SK-N-SH (cell line): ENCODE measurements at regions not wholly inside any gene's neighbourhood (a gene's known extent, or its start where the extent isn't known, plus 50 kb on each side); places are given as distances from the start of the nearest gene placed in this dataset.

Experiments used
- CTCF ChIA-PET: fragments of 300-600, 350-600 bp; formaldehyde crosslinking; extraction: SDS; loops from one replicate; lab custom pipeline; 2021; lab: Yijun Ruan, JAX
- POLR2A ChIA-PET: fragments of 350-600 bp; sonication (Branson Sonifier 250); formaldehyde crosslinking; extraction: SDS; loops from one replicate; lab custom pipeline; 2020; ENCODE audit warnings: antibody characterized with exemption, inconsistent platforms; lab: Yijun Ruan, JAX
- DNase-seq: peaks from one replicate; pipeline ENCODE4 v3.0.0; 2012
- H2AFZ ChIP-seq: fragments of 200-600 bp; sonication (generic); 2 replicates; pipeline ENCODE4 v1.8.1; 2016; ENCODE audit warnings: antibody characterized with exemption, mild to moderate bottlenecking, low read depth
- H3F3A ChIP-seq: fragments of 200-600 bp; sonication (generic); replicated peaks from 2 replicates; pipeline ENCODE3; 2016; ENCODE audit warnings: antibody characterized with exemption, mild to moderate bottlenecking; ENCODE audit not compliant: insufficient read depth
- H3K27ac ChIP-seq, 2 experiments: fragments of 200-500 bp in 1 of 2; fragments of 200-600 bp in 1 of 2; sonication (Bioruptor generic) in 1 of 2; sonication (generic), shearing (Covaris generic) in 1 of 2; 2 replicates each; pipeline versions ENCODE4 v1.5.1 to v1.6.1; 2014 to 2016; ENCODE audit warnings: low read depth in 2 of 2, inconsistent platforms in 1 of 2, low read length in 1 of 2, mild to moderate bottlenecking in 1 of 2, mixed read lengths in 1 of 2
- H3K27me3 ChIP-seq: fragments of 200-600 bp; sonication (generic), shearing (Covaris generic); 2 replicates; pipeline ENCODE4 v1.6.1; 2016; ENCODE audit warnings: mixed run types; ENCODE audit not compliant: insufficient read depth
- H3K36me3 ChIP-seq, 2 experiments: fragments of 200-500 bp in 1 of 2; fragments of 200-600 bp in 1 of 2; sonication (Bioruptor generic) in 1 of 2; sonication (generic) in 1 of 2; replicated peaks in 1 of 2; 2 replicates each; pipeline versions ENCODE3 to v1.5.1; 2014 to 2016; ENCODE audit warnings: low read length in 1 of 2, mild to moderate bottlenecking in 1 of 2; ENCODE audit not compliant: insufficient read depth in 2 of 2, control insufficient read depth in 1 of 2
- H3K4me1 ChIP-seq, 2 experiments: fragments of 200-500 bp in 1 of 2; fragments of 200-600 bp in 1 of 2; sonication (Bioruptor generic) in 1 of 2; sonication (generic), shearing (Covaris generic) in 1 of 2; 2 replicates each; pipeline versions ENCODE4 v1.5.1 to v1.6.1; 2014 to 2016; ENCODE audit warnings: low read depth in 1 of 2, low read length in 1 of 2, mixed run types in 1 of 2; ENCODE audit not compliant: insufficient read depth in 2 of 2, control insufficient read depth in 1 of 2
- H3K4me2 ChIP-seq: fragments of 200-600 bp; sonication (generic), shearing (Covaris generic); 2 replicates; pipeline ENCODE4 v1.6.1; 2017; ENCODE audit warnings: mixed run types
- H3K4me3 ChIP-seq, 2 experiments: fragments of 200-500 bp in 1 of 2; fragments of 200-600 bp in 1 of 2; sonication (Bioruptor generic) in 1 of 2; sonication (generic), shearing (Covaris generic) in 1 of 2; 2 replicates each; pipeline versions ENCODE4 v1.5.1 to v1.8.1; 2014 to 2016; ENCODE audit warnings: low read depth in 2 of 2, inconsistent platforms in 1 of 2, low read length in 1 of 2, mild to moderate bottlenecking in 1 of 2, mixed read lengths in 1 of 2, moderate library complexity in 1 of 2
- H3K79me2 ChIP-seq: fragments of 200-600 bp; sonication (generic); 2 replicates; pipeline ENCODE4 v1.8.1; 2017; ENCODE audit warnings: mild to moderate bottlenecking; ENCODE audit not compliant: insufficient read depth
- H3K9ac ChIP-seq: fragments of 200-600 bp; sonication (generic); 2 replicates; pipeline ENCODE4 v1.6.1; 2017; ENCODE audit warnings: mixed run types
- H3K9me2 ChIP-seq: fragments of 200-600 bp; sonication (generic); 2 replicates; pipeline ENCODE4 v1.6.1; 2017; ENCODE audit warnings: mixed run types
- H3K9me3 ChIP-seq: fragments of 200-600 bp; sonication (generic); 2 replicates; pipeline ENCODE4 v1.6.1; 2017; ENCODE audit warnings: mixed run types, mild to moderate bottlenecking, moderate library complexity
- H4K20me1 ChIP-seq: fragments of 200-600 bp; sonication (generic); 2 replicates; pipeline ENCODE4 v1.6.1; 2017; ENCODE audit warnings: mild to moderate bottlenecking, mixed run types; ENCODE audit not compliant: insufficient read depth
- CHD2 ChIP-seq: fragments of 150-350 bp; IDR thresholded peaks from 2 replicates; pipeline ENCODE4 v1.6.1; 2018; ENCODE audit warnings: low read length; ENCODE audit not compliant: partially characterized antibody
- CTCF ChIP-seq: fragments of 200-600 bp; sonication (generic); IDR thresholded peaks from 2 replicates; pipeline ENCODE4 v1.6.1; 2017; ENCODE audit warnings: antibody characterized with exemption, mild to moderate bottlenecking, moderate library complexity
- FOSL2 ChIP-seq: IDR thresholded peaks from 2 replicates; pipeline ENCODE4 v1.4.0; 2012; ENCODE audit warnings: low read depth, mild to moderate bottlenecking, moderate library complexity, borderline replicate concordance
- FOXJ3 ChIP-seq: sonication (generic); formaldehyde crosslinking; IDR thresholded peaks from 2 replicates; pipeline ENCODE4 v1.5.1; 2020; ENCODE audit warnings: mild to moderate bottlenecking, missing genetic modification reagents
- MAX ChIP-seq: IDR thresholded peaks from 2 replicates; pipeline ENCODE4 v1.4.0; 2012; ENCODE audit warnings: low read depth
- RAD21 ChIP-seq: IDR thresholded peaks from 2 replicates; pipeline ENCODE4 v1.6.1; 2012; ENCODE audit warnings: mild to moderate bottlenecking, low read length
- REST ChIP-seq: IDR thresholded peaks from 2 replicates; pipeline ENCODE4 v1.6.1; 2012; ENCODE audit warnings: mild to moderate bottlenecking, low read depth, low read length, moderate library complexity
- WGBS: methylation state at CpG from one replicate; pipeline ENCODE4 v1.1.6; 2017; ENCODE audit warnings: low lambda C conversion rate; 5-methylcytosine and 5-hydroxymethylcytosine counted together

GRCh38 chr17:74061758-74062157 is 141.7 kb upstream of the RPL38 start:
- Histone ChIP-seq H3K9ac (no peak overlapping the region), H3K36me3 (no peaks in the 10 kb centered on the region), H4K20me1 (no peaks in the 10 kb centered on the region), H3K9me3 (no peaks in the 10 kb centered on the region), H3K4me3 (no peak overlapping the region), H3K9me2 (no peaks in the 10 kb centered on the region), H3K4me2 (no peak overlapping the region), H3F3A (no peaks in the 10 kb centered on the region), H3K79me2 (no peaks in the 10 kb centered on the region), H3K27me3 (no peaks in the 10 kb centered on the region), H2AFZ (no peak overlapping the region), H3K27ac (no peak overlapping the region), H3K4me1 (no peaks in the 10 kb centered on the region; a peak in 1 of 4 replicates)
- 21% methylated on average over 5 of the region's 5 CpGs for WGBS
- no peak for DNase-seq
- ChIA-PET POLR2A (no interaction called here), CTCF (interaction anchor here (1.1 to 2.2 kb wide), 7 partner anchors 15 to 138 kb away, joined by 3 to 9 read pairs (median 4); no protein-coding TSS in a partner anchor)
- TF ChIP-seq CHD2 (no peak), MAX (no peak), CTCF (no peak), RAD21 (no peak), FOXJ3 (no peak), FOSL2 (no peak)

GRCh38 chr17:74062234-74062633 is 141.2 kb upstream of the RPL38 start:
- CTCF ChIA-PET = interaction anchor here (0.9 to 2.2 kb wide), 7 partner anchors 15 to 115 kb away, joined by 3 to 9 read pairs (median 4); no protein-coding TSS in a partner anchor
- no peaks in the 10 kb centered on the region for H3F3A ChIP-seq

More at GRCh38 chr17:74062234-74062633, 141.2 kb upstream of the RPL38 start:
- DNase-seq = no peak
- Histone ChIP-seq H3K4me2 (no peak overlapping the region), H3K27ac (no peak overlapping the region), H4K20me1 (no peaks in the 10 kb centered on the region), H3K4me3 (no peak overlapping the region), H3K9ac (no peak overlapping the region), H2AFZ (no peak overlapping the region), H3K36me3 (no peaks in the 10 kb centered on the region), H3K27me3 (no peaks in the 10 kb centered on the region), H3K9me2 (no peaks in the 10 kb centered on the region), H3K4me1 (no peaks in the 10 kb centered on the region; a peak in 1 of 4 replicates), H3K9me3 (no peaks in the 10 kb centered on the region), H3K79me2 (no peaks in the 10 kb centered on the region)
- TF ChIP-seq REST (no peak), MAX (no peak)
- POLR2A ChIA-PET = interaction anchor here (0.6 kb wide), 1 partner anchor 141 kb away, joined by 3 read pairs; no protein-coding TSS in a partner anchor
- WGBS = 57% methylated on average over 3 of the region's 3 CpGs
